HCT116 (cell line): ENCODE measurements at regions not wholly inside any gene's neighbourhood (a gene's known extent, or its start where the extent isn't known, plus 50 kb on each side); places are given as distances from the start of the nearest gene placed in this dataset.

Experiments used
- ATAC-seq: fragments of 200-7000 bp; cut with Tn5 transposase; 2 replicates; pipeline ENCODE4 v1.9.1; 2020; ENCODE audit warnings: mild to moderate bottlenecking, moderate library complexity
- BruUV-seq: library from RNA; stranded (reverse); fragments of 400-500 nt; replicated peaks from 2 replicates; lab custom pipeline; 2021; lab: Mats Ljungman, UMichigan
- CTCF ChIA-PET: fragments of 300-600 bp; sonication (Branson Sonifier 250); formaldehyde crosslinking; loops from one replicate; lab custom pipeline; 2021; ENCODE audit warnings: antibody characterized with exemption; lab: Charles Lee
- POLR2A ChIA-PET: fragments of 300-600, 350-600 bp; sonication (Branson Sonifier 250); formaldehyde crosslinking; loops from one replicate; lab custom pipeline; 2021; ENCODE audit warnings: antibody characterized with exemption; lab: Charles Lee
- RAD21 ChIA-PET, 2 experiments: fragments of 300-600 bp; sonication (Branson Sonifier 250); formaldehyde crosslinking; loops; one replicate each; lab custom pipeline; 2023; ENCODE audit warnings: low total read pairs in 2 of 2; ENCODE audit not compliant: uncharacterized antibody in 2 of 2, unreplicated experiment in 2 of 2, low non-redundant PET in 1 of 2; lab: Charles Lee
- DNase-seq: peaks from one replicate; pipeline ENCODE4 v3.0.0-alpha.2; 2010; ENCODE audit warnings: low read depth, low spot score
- H2AFZ ChIP-seq: fragments of 200-600 bp; shearing (Covaris generic), sonication (generic); 2 replicates; pipeline ENCODE4 v1.6.1; 2017; ENCODE audit warnings: low read depth, mixed run types, mixed read lengths, antibody characterized with exemption, low read length; ENCODE audit not compliant: poor library complexity, severe bottlenecking
- H3K27ac ChIP-seq: 2 replicates; pipeline ENCODE4 v1.5.1; 2012; ENCODE audit warnings: low read depth, low read length
- H3K27me3 ChIP-seq: fragments of 200-600 bp; sonication (generic); 2 replicates; pipeline ENCODE4 v1.6.1; 2016; ENCODE audit warnings: mixed run types, low read length, mixed read lengths; ENCODE audit not compliant: insufficient read depth
- H3K36me3 ChIP-seq, 2 experiments: fragments of 200-500 bp in 1 of 2; fragments of 200-600 bp in 1 of 2; sonication (Bioruptor generic) in 1 of 2; sonication (generic) in 1 of 2; 2 replicates each; pipeline versions ENCODE4 v1.5.1 to v1.6.1; 2014 to 2016; ENCODE audit warnings: low read length in 2 of 2, inconsistent platforms in 1 of 2, mixed read lengths in 1 of 2, mixed run types in 1 of 2; ENCODE audit not compliant: insufficient read depth in 2 of 2, control insufficient read depth in 1 of 2
- H3K4me1 ChIP-seq, 2 experiments: fragments of 200-600 bp in 1 of 2; sonication (generic) in 1 of 2; 2 replicates each; pipeline versions ENCODE4 v1.5.1 to v1.6.1; 2012 to 2017; ENCODE audit warnings: low read length in 2 of 2, inconsistent platforms in 1 of 2, mild to moderate bottlenecking in 1 of 2, mixed read lengths in 1 of 2, mixed run types in 1 of 2, moderate library complexity in 1 of 2; ENCODE audit not compliant: insufficient read depth in 2 of 2, control insufficient read depth in 1 of 2
- H3K4me2 ChIP-seq: fragments of 200-600 bp; sonication (generic); 2 replicates; pipeline ENCODE4 v1.6.1; 2017; ENCODE audit warnings: mixed run types, low read length, mixed read lengths
- H3K4me3 ChIP-seq, 2 experiments: fragments of 200-600 bp in 1 of 2; sonication (generic) in 1 of 2; replicated peaks in 1 of 2; 2 replicates each; pipeline ENCODE4 v1.5.1; 2011 to 2016; ENCODE audit warnings: low read length in 2 of 2, control low read depth in 1 of 2, low read depth in 1 of 2, mild to moderate bottlenecking in 1 of 2, mixed read lengths in 1 of 2, mixed run types in 1 of 2
- H3K79me2 ChIP-seq: fragments of 200-600 bp; sonication (generic); 2 replicates; pipeline ENCODE4 v1.6.1; 2017; ENCODE audit warnings: mild to moderate bottlenecking, mixed run types, low read length, moderate library complexity, mixed read lengths; ENCODE audit not compliant: insufficient read depth
- H3K9ac ChIP-seq: fragments of 200-600 bp; sonication (generic); 2 replicates; pipeline ENCODE4 v1.6.1; 2016; ENCODE audit warnings: low read length, mixed read lengths
- H3K9me2 ChIP-seq: fragments of 200-600 bp; sonication (generic), shearing (Covaris generic); 2 replicates; pipeline ENCODE4 v1.6.1; 2017; ENCODE audit warnings: mixed run types, mild to moderate bottlenecking, moderate library complexity; ENCODE audit not compliant: insufficient read depth
- H3K9me3 ChIP-seq, 2 experiments: fragments of 200-500 bp in 1 of 2; fragments of 200-600 bp in 1 of 2; sonication (Bioruptor generic) in 1 of 2; sonication (generic) in 1 of 2; 2 replicates each; pipeline ENCODE4 v1.6.1; 2014 to 2017; ENCODE audit warnings: low read length in 2 of 2, mixed read lengths in 2 of 2, inconsistent platforms in 1 of 2, low read depth in 1 of 2, mild to moderate bottlenecking in 1 of 2, mixed run types in 1 of 2, moderate library complexity in 1 of 2; ENCODE audit not compliant: control insufficient read depth in 1 of 2, insufficient read depth in 1 of 2
- H4K20me1 ChIP-seq: fragments of 200-600 bp; sonication (generic), shearing (Covaris generic); 2 replicates; pipeline ENCODE4 v1.6.1; 2017; ENCODE audit warnings: mixed run types, mild to moderate bottlenecking, moderate library complexity; ENCODE audit not compliant: insufficient read depth
- EGR1 ChIP-seq: IDR thresholded peaks from 2 replicates; pipeline ENCODE4 v1.6.1; 2012; ENCODE audit warnings: low read depth
- EZH2 ChIP-seq: fragments of 200-600 bp; sonication (generic); IDR thresholded peaks from 2 replicates; pipeline ENCODE4 v1.6.1; 2017; ENCODE audit warnings: antibody characterized with exemption, mixed run types
- EZH2phosphoT487 ChIP-seq: fragments of 200-600 bp; IDR thresholded peaks from 2 replicates; pipeline ENCODE4 v1.6.1; 2018; ENCODE audit warnings: antibody characterized with exemption, borderline replicate concordance
- FOSL1 ChIP-seq: IDR thresholded peaks from 2 replicates; pipeline ENCODE4 v1.6.1; 2012; ENCODE audit warnings: low read depth
- POLR2AphosphoS5 ChIP-seq: IDR thresholded peaks from 2 replicates; pipeline ENCODE4 v1.6.1; 2011; ENCODE audit warnings: mild to moderate bottlenecking, low read depth, low read length, moderate library complexity
- TCF7L2 ChIP-seq: IDR thresholded peaks from 2 replicates; pipeline ENCODE4 v1.7.0; 2011; ENCODE audit warnings: borderline replicate concordance, inconsistent platforms; ENCODE audit not compliant: insufficient read depth, insufficient read length; ENCODE audit errors: extremely low read depth
- ZFX ChIP-seq: fragments of 450-650 bp; IDR thresholded peaks from 2 replicates; pipeline ENCODE4 v1.6.1; 2017
- intact Hi-C: fragments of 100-400 bp; cut with micrococcal nuclease; formaldehyde crosslinking; loops from 2 replicates; pipeline ENCODE4 v1.10.0; 2022
- TF ChIP-seq, protein P1 (sequence below): IDR thresholded peaks from 2 replicates; pipeline ENCODE4 v1.6.1; 2012
- TF ChIP-seq, protein P2 (sequence below): IDR thresholded peaks from 2 replicates; pipeline ENCODE4 v1.6.1; 2011; ENCODE audit warnings: mild to moderate bottlenecking, low read length, moderate library complexity; ENCODE audit not compliant: insufficient replicate concordance; ENCODE audit errors: extremely low read depth
- TF ChIP-seq, protein P3 (sequence below): IDR thresholded peaks from 2 replicates; pipeline ENCODE4 v1.6.1; 2012
- TF ChIP-seq, protein P4 (sequence below): IDR thresholded peaks from 2 replicates; pipeline ENCODE4 v1.6.1; 2012; ENCODE audit warnings: low read depth

DNA sequence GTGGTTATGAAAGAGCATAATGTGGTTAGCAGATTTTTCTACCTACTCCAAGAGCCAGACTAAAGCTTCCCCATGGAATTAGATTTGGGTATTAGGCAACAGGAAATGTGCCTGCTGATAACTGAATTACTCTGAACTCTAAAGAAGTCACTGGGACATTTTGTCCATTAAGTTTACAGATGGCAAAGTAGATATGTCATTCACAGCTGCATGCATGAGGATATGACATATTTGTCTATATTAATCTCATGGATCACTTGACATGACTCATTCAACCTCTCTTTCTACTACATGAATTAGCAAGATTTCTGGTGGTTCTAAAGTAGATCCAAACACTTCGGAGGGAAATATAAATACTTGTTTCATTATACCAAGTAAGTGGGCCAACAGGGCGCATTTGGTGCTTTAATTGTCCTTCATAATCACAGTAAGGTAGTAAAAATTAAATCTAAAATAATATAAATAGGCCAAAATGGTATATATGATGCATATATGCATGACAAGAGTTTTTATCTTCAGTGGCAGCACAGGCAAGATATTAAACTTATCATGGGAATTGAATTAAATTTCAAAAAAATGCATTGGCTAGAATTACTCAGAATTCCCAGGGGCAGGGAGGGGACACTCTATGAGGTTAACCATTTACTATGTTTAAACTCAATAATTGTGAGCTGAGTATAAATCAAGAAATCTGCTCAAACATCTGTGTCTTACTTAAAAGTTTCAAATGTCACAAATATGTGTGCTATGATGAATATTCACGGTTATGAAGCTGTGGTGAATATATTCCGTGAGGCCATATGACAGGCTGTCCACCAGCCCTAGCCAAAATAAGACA is 365.3 kb upstream of the KCNMB2 start:
- no peak for ATAC-seq
- intact Hi-C loops = no loop called here
- no peaks in the 10 kb centered on the region for H3K9me2 ChIP-seq
- H4K20me1 ChIP-seq = no peaks in the 10 kb centered on the region
- H3K79me2 ChIP-seq = no peaks in the 10 kb centered on the region
- no peaks in the 10 kb centered on the region for H3K9me3 ChIP-seq
- no peak overlapping the region for H3K9ac ChIP-seq
- CTCF ChIA-PET = no interaction called here
- no peak overlapping the region for H2AFZ ChIP-seq
- RAD21 ChIA-PET = no interaction called here
- H3K4me2 ChIP-seq = no peak overlapping the region
- H3K36me3 ChIP-seq = no peaks in the 10 kb centered on the region
- no peak overlapping the region for H3K4me3 ChIP-seq
- POLR2A ChIA-PET = no interaction called here
- BruUV-seq = no TSS peak
- TF ChIP-seq EZH2 (no peak), EGR1 (no peak)
- TF ChIP-seq, protein P1, sequence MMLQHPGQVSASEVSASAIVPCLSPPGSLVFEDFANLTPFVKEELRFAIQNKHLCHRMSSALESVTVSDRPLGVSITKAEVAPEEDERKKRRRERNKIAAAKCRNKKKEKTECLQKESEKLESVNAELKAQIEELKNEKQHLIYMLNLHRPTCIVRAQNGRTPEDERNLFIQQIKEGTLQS = no peak
- no peak for DNase-seq
- no peak overlapping the region for H3K27ac ChIP-seq
- no peaks in the 10 kb centered on the region for H3K27me3 ChIP-seq
- H3K4me1 ChIP-seq = no peaks in the 10 kb centered on the region

DNA sequence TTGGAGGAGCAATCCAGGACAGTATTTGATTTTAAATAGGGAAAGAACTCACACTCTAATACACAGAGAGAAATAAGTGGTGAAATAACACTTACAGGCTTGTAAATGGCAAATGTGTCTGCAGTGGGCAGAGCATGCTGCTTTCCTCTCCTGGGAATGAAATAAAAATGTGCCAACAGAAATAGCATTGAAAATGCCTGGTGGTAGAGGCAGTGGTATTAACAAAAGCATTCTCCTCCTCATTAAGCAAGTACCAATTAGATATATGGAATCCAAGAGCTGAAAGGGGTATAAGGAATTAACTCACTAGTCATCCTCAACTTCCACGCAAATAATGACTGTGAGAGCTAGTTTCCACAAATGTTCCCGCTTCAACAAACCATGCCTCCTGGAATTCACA is 364.1 kb upstream of the KCNMB2 start:
- no peaks in the 10 kb centered on the region for H3K27me3 ChIP-seq
- no peak overlapping the region for H3K4me2 ChIP-seq
- no peak overlapping the region for H3K27ac ChIP-seq
- ChIA-PET CTCF (no interaction called here), POLR2A (no interaction called here), RAD21 (no interaction called here)
- no TSS peak for BruUV-seq
- no peak overlapping the region for H2AFZ ChIP-seq
- no peaks in the 10 kb centered on the region for H3K4me1 ChIP-seq
- H3K79me2 ChIP-seq = no peaks in the 10 kb centered on the region
- H3K4me3 ChIP-seq = no peak overlapping the region
- ATAC-seq (no peak), DNase-seq (no peak)
- no peaks in the 10 kb centered on the region for H3K36me3 ChIP-seq
- no peaks in the 10 kb centered on the region for H3K9me3 ChIP-seq
- no peaks in the 10 kb centered on the region for H3K9me2 ChIP-seq
- intact Hi-C loops = no loop called here
- H4K20me1 ChIP-seq = no peaks in the 10 kb centered on the region
- no peak overlapping the region for H3K9ac ChIP-seq
- TF ChIP-seq, protein P2, sequence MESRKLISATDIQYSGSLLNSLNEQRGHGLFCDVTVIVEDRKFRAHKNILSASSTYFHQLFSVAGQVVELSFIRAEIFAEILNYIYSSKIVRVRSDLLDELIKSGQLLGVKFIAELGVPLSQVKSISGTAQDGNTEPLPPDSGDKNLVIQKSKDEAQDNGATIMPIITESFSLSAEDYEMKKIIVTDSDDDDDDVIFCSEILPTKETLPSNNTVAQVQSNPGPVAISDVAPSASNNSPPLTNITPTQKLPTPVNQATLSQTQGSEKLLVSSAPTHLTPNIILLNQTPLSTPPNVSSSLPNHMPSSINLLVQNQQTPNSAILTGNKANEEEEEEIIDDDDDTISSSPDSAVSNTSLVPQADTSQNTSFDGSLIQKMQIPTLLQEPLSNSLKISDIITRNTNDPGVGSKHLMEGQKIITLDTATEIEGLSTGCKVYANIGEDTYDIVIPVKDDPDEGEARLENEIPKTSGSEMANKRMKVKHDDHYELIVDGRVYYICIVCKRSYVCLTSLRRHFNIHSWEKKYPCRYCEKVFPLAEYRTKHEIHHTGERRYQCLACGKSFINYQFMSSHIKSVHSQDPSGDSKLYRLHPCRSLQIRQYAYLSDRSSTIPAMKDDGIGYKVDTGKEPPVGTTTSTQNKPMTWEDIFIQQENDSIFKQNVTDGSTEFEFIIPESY = no peak
- TF ChIP-seq FOSL1 (no peak), ZFX (no peak), TCF7L2 (no peak), EZH2phosphoT487 (no peak), POLR2AphosphoS5 (no peak)
- TF ChIP-seq, protein P3, sequence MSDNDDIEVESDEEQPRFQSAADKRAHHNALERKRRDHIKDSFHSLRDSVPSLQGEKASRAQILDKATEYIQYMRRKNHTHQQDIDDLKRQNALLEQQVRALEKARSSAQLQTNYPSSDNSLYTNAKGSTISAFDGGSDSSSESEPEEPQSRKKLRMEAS = no peak
- TF ChIP-seq, protein P4, sequence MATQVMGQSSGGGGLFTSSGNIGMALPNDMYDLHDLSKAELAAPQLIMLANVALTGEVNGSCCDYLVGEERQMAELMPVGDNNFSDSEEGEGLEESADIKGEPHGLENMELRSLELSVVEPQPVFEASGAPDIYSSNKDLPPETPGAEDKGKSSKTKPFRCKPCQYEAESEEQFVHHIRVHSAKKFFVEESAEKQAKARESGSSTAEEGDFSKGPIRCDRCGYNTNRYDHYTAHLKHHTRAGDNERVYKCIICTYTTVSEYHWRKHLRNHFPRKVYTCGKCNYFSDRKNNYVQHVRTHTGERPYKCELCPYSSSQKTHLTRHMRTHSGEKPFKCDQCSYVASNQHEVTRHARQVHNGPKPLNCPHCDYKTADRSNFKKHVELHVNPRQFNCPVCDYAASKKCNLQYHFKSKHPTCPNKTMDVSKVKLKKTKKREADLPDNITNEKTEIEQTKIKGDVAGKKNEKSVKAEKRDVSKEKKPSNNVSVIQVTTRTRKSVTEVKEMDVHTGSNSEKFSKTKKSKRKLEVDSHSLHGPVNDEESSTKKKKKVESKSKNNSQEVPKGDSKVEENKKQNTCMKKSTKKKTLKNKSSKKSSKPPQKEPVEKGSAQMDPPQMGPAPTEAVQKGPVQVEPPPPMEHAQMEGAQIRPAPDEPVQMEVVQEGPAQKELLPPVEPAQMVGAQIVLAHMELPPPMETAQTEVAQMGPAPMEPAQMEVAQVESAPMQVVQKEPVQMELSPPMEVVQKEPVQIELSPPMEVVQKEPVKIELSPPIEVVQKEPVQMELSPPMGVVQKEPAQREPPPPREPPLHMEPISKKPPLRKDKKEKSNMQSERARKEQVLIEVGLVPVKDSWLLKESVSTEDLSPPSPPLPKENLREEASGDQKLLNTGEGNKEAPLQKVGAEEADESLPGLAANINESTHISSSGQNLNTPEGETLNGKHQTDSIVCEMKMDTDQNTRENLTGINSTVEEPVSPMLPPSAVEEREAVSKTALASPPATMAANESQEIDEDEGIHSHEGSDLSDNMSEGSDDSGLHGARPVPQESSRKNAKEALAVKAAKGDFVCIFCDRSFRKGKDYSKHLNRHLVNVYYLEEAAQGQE = no peak
